ENCODE measurements at regions not wholly inside any gene's neighbourhood (a gene's known extent, or its start where the extent isn't known, plus 50 kb on each side); places are given as distances from the start of the nearest gene placed in this dataset.

DNA sequence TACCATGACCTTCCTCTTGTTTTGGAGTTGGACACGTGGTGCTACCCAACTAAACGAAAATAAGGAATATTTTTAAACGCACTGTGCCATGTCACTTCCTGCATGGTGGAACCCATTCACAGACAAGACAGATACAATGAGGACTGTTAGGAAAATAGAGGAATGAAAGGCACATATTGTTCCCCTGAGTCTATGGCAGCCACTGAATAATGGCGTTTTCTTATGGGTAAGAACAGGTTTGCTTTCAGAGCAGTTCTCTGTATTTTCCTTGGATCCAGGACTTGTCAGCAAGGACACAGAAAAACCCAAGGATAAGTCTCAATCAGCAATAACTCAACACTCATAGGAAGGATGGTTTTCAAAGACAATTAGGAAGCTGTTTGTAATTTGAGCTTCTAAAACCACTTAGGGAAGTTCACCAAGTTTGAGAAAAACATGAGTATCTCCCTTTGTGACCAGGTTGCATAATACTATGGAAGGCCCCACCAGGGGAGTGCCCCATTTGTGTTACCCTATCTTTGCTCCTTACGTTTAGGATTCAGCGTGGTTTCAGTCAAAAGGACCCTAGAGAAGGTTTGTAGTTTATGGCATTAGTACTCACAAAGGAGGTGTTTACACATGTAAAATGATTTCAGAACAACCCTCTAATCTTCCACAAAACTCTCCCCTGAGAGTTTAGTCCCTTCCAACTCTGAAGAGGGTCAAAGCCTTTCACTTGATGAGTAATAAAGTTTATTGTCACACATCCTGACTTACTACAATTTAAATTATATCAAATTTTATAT lies 487.2 kb upstream of the ATP11B start:
- no peak for TF ChIP-seq CTCF (IDR thresholded peaks at IDR 0.05)
- Mint-ChIP-seq H3K4me1 (ENCODE audit: unreplicated experiment) (no peaks in the 10 kb centered on the region), H3K4me3 (ENCODE audit: unreplicated experiment) (no peak overlapping the region), H3K27me3 (ENCODE audit: unreplicated experiment) (no peaks in the 10 kb centered on the region), H3K36me3 (ENCODE audit: unreplicated experiment) (no peaks in the 10 kb centered on the region), H3K9me3 (ENCODE audit: unreplicated experiment) (no peaks in the 10 kb centered on the region), H3K27ac (ENCODE audit: unreplicated experiment) (no peak overlapping the region)
- no peak for DNase-seq (ENCODE audit: extremely low spot score, unreplicated experiment)

DNA sequence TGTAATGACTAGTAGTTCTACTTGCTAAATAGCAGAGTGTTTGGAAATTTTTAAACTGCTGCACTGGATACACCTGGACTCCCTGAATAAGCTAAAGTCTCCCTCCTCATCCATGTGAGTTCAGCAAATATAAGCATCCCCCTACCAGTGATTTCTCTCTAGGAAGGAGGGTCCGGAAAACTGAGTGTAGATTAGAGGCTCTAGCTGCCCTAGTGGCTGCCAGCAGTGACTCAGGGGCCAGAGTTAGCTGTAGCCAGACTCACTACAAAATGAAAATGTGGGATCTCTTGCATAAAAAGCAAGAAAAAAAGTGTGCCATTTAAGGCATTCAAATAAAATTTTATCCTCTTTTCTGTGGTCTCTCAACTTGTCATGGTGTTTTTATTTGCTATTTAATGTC lies 485.0 kb upstream of the ATP11B start:
- Mint-ChIP-seq H3K4me1 (ENCODE audit: unreplicated experiment) (no peaks in the 10 kb centered on the region), H3K27me3 (ENCODE audit: unreplicated experiment) (no peaks in the 10 kb centered on the region), H3K36me3 (ENCODE audit: unreplicated experiment) (no peaks in the 10 kb centered on the region), H3K9me3 (ENCODE audit: unreplicated experiment) (peaks cover 9% of the 10 kb centered on the region), H3K27ac (ENCODE audit: unreplicated experiment) (no peak overlapping the region), H3K4me3 (ENCODE audit: unreplicated experiment) (no peak overlapping the region)
- no peak for TF ChIP-seq CTCF (IDR thresholded peaks at IDR 0.05)
- DNase-seq (ENCODE audit: extremely low spot score, unreplicated experiment): no peak

GRCh38 chr3:182309120-182309519 lies 484.2 kb upstream of the ATP11B start:
- Mint-ChIP-seq H3K4me3 (ENCODE audit: unreplicated experiment) (no peak overlapping the region), H3K27ac (ENCODE audit: unreplicated experiment) (no peak overlapping the region), H3K36me3 (ENCODE audit: unreplicated experiment) (no peaks in the 10 kb centered on the region), H3K4me1 (ENCODE audit: unreplicated experiment) (no peaks in the 10 kb centered on the region), H3K27me3 (ENCODE audit: unreplicated experiment) (no peaks in the 10 kb centered on the region), H3K9me3 (ENCODE audit: unreplicated experiment) (peaks cover 10% of the 10 kb centered on the region)
- TF ChIP-seq CTCF (IDR thresholded peaks at IDR 0.05): no peak
- no peak for DNase-seq (ENCODE audit: extremely low spot score, unreplicated experiment)

DNA sequence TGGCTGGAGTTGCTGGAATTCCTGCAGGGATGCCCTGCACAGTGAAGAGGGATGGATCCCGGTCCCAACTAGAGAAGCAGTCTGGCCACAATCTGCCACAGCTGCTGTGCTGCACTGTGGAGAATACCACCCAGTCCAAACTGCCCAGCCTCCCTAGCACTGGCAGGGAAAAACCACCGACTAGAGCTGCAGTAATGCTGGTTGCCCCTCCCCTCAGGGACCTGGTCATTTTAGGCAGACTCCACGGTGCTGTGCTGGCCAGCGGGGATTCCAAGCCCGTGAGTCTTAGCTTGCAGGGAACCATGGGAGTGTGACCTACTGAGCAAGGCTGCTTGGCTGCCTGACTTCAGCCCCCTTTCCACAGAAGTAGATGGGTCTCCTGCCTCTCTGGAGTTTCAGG lies 478.0 kb upstream of the ATP11B start:
- Mint-ChIP-seq H3K36me3 (ENCODE audit: unreplicated experiment) (peaks cover 7% of the 10 kb centered on the region), H3K27me3 (ENCODE audit: unreplicated experiment) (no peaks in the 10 kb centered on the region), H3K27ac (ENCODE audit: unreplicated experiment) (no peak overlapping the region), H3K4me3 (ENCODE audit: unreplicated experiment) (no peak overlapping the region), H3K4me1 (ENCODE audit: unreplicated experiment) (no peaks in the 10 kb centered on the region), H3K9me3 (ENCODE audit: unreplicated experiment) (peaks cover 43% of the 10 kb centered on the region)
- TF ChIP-seq CTCF (IDR thresholded peaks at IDR 0.05): no peak
- DNase-seq (ENCODE audit: extremely low spot score, unreplicated experiment): no peak

GRCh38 chr3:182323126-182323700 lies 470.1 kb upstream of the ATP11B start:
- Mint-ChIP-seq H3K27me3 (ENCODE audit: unreplicated experiment) (no peaks in the 10 kb centered on the region), H3K9me3 (ENCODE audit: unreplicated experiment) (peaks cover 21% of the 10 kb centered on the region), H3K27ac (ENCODE audit: unreplicated experiment) (no peak overlapping the region), H3K4me3 (ENCODE audit: unreplicated experiment) (no peak overlapping the region), H3K36me3 (ENCODE audit: unreplicated experiment) (peaks cover 7% of the 10 kb centered on the region), H3K4me1 (ENCODE audit: unreplicated experiment) (peaks cover 36% of the 10 kb centered on the region)
- no peak for TF ChIP-seq CTCF (IDR thresholded peaks at IDR 0.05)
- DNase-seq (ENCODE audit: extremely low spot score, unreplicated experiment): no peak

Measured in osteocyte (in vitro differentiated cells).